22Rv1 (cell line): ENCODE measurements at regions not wholly inside any gene's neighbourhood (a gene's known extent, or its start where the extent isn't known, plus 50 kb on each side); places are given as distances from the start of the nearest gene placed in this dataset.

Experiments used
- H3K27ac ChIP-seq: fragments of 450-650 bp; 2 replicates; pipeline ENCODE4 v1.5.1; 2017
- ZFX ChIP-seq: fragments of 450-650 bp; IDR thresholded peaks from 2 replicates; pipeline ENCODE4 v1.6.1; 2017; ENCODE audit warnings: antibody characterized with exemption, borderline replicate concordance
- TF ChIP-seq, protein P1 (sequence below): fragments of 450-650 bp; IDR thresholded peaks from 2 replicates; pipeline ENCODE4 v1.5.1; 2017; ENCODE audit warnings: mild to moderate bottlenecking

DNA sequence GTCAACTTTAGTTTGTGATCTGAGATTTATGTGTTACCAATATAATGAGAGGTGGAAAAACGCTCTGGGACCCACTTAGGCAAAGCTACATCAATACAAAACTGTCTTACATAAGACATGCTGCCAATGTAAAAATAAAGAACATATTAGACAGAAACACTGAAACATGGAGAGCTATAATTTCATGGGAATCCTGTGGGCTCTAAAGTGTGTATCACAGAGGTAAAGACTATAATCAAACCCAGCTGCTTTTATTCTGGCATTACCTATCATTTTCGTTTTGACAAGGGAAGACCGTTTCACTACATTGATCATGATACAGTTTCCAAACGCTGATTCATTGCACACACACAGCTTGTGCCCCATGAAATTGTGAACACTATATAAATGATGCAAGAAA, 400.5 kb upstream of the TUSC1 start:
- TF ChIP-seq, protein P1, sequence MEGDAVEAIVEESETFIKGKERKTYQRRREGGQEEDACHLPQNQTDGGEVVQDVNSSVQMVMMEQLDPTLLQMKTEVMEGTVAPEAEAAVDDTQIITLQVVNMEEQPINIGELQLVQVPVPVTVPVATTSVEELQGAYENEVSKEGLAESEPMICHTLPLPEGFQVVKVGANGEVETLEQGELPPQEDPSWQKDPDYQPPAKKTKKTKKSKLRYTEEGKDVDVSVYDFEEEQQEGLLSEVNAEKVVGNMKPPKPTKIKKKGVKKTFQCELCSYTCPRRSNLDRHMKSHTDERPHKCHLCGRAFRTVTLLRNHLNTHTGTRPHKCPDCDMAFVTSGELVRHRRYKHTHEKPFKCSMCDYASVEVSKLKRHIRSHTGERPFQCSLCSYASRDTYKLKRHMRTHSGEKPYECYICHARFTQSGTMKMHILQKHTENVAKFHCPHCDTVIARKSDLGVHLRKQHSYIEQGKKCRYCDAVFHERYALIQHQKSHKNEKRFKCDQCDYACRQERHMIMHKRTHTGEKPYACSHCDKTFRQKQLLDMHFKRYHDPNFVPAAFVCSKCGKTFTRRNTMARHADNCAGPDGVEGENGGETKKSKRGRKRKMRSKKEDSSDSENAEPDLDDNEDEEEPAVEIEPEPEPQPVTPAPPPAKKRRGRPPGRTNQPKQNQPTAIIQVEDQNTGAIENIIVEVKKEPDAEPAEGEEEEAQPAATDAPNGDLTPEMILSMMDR = no peak
- no peak for TF ChIP-seq ZFX
- no peak overlapping the region for H3K27ac ChIP-seq

DNA sequence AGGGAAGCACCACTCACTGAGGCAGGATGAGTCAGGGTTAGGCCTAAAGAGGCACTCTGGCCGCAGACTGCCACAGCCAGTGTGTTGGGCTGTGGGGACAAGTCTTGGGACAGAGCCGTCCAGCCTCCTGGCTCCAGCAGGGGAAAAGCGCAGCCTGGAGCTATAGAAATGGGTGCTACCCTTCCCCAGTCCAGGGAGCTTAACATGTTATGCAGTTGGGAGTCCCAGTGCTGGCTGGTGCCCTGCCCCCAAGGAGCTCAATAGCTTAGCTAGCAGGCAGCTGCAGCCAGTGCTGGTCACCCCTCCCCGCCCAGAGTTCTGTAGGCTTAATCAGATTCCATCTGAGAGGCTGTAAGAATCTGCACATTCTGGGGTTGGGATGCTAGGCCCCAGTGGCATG, 399.6 kb upstream of the TUSC1 start:
- TF ChIP-seq, protein P1 = no peak
- no peak for TF ChIP-seq ZFX

GRCh38 chr9:26067608-26068007, 389.4 kb upstream of the TUSC1 start:
- TF ChIP-seq, protein P1 = no peak
- no peak for TF ChIP-seq ZFX

More for the DNA sequence above, 399.6 kb upstream of the TUSC1 start:
- no peak overlapping the region for H3K27ac ChIP-seq

GRCh38 chr9:26066237-26066636, 388.0 kb upstream of the TUSC1 start:
- TF ChIP-seq ZFX = no peak
- TF ChIP-seq, protein P1 = no peak
- no peak overlapping the region for H3K27ac ChIP-seq

More at GRCh38 chr9:26067608-26068007, 389.4 kb upstream of the TUSC1 start:
- H3K27ac ChIP-seq = no peak overlapping the region

- no peak for TF ChIP-seq ZFX
- TF ChIP-seq, protein P1 = no peak
Measured at GRCh38 chr9:26061948-26062575, 383.8 kb upstream of the TUSC1 start.

DNA sequence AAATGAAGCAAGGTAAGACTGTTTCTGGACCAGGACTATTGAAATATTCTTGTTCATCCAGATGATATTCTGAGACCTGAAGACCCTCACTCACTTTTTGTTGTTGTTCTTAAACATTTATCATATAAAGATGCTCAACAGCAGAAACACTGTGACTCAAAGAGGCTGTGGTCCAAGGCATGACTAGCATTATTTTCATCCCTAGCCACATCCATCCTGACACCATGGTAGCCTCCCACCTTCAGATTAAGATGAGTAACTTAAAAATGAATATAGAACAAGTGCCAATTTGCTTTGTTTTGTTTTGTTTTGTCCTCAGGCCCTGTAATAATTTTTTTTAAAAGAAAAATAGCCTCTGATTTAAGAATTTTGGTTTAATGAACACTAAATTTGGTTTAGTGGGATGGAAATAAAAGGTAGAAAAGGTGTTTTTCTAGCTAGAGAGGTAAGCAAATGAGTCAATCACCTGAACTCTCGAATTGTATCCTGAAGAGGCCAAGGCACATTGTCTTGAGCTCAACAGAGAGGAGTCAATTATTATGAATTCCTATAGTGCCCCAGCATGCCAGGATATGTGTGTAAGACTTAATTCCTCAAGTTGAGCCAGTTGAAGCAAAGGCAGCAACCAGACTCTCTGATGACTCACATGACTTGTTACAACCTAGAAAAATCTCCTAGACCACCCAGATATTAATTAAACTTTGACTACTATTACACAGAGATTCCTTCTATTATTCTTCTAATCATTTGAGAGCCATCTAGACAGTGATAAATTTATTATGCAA, 380.1 kb upstream of the TUSC1 start:
- no peak for TF ChIP-seq ZFX
- TF ChIP-seq, protein P1 = no peak
- no peak overlapping the region for H3K27ac ChIP-seq

More at GRCh38 chr9:26061948-26062575, 383.8 kb upstream of the TUSC1 start:
- no peak overlapping the region for H3K27ac ChIP-seq

- TF ChIP-seq, protein P1 = no peak
- TF ChIP-seq ZFX = no peak
- no peak overlapping the region for H3K27ac ChIP-seq
Measured at GRCh38 chr9:26057050-26057449, 378.8 kb upstream of the TUSC1 start.
